ENCODE measurements at regions not wholly inside any gene's neighbourhood (a gene's known extent, or its start where the extent isn't known, plus 50 kb on each side); places are given as distances from the start of the nearest gene placed in this dataset.

- no peak overlapping the region for H3K27ac ChIP-seq
- no peaks in the 10 kb centered on the region for H3K36me3 ChIP-seq
- intact Hi-C loops (cut with DNase I; ENCODE audit: low total_unique reads): no loop called here
- no peak for DNase-seq
- no peaks in the 10 kb centered on the region for H3K4me1 ChIP-seq
- H3K27me3 ChIP-seq: no peaks in the 10 kb centered on the region
- no peaks in the 10 kb centered on the region for H3K9me3 ChIP-seq
- no peak overlapping the region for H3K4me3 ChIP-seq
- TF ChIP-seq CTCF (IDR thresholded peaks at IDR 0.05) (no peak), POLR2A (IDR thresholded peaks at IDR 0.05) (no peak)
Measured at GRCh38 chr9:120212853-120213200, 367.1 kb downstream of the CDK5RAP2 start.

DNA sequence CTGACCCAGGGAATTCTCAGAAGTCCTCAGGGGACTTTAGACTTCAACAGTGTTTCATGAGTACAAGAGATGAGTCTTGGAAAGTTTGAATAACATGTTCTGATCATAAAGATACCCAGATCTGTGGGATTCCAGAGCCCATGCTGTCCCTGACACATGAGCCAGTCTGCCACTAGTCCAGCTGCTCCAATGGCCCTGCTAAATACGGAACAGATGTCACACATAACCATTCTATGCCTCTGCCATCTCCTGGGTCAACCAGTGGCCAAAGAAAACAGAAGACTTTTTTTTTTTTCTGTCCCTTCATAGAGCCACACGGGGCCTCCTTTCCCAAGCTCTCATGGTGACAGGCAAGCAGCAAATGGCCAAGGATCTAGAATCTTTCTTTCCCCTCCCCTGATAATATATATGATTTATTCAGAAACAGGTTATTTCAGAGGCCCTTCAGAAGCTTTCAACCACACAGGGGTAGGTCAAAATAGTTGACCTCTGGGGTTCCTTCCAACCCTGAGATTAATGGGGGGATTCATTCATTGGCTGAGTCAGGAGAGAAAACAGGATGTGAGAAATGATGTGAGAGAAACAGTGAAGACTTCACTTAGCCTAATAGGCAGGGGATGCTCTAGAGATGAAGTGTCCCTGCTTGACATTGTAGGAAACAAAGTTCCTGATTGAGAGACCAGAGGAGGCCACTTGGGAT is 367.7 kb downstream of the CDK5RAP2 start:
- no peaks in the 10 kb centered on the region for H3K27me3 ChIP-seq
- TF ChIP-seq CTCF (IDR thresholded peaks at IDR 0.05): no peak
- TF ChIP-seq POLR2A (IDR thresholded peaks at IDR 0.05): no peak
- no peaks in the 10 kb centered on the region for H3K36me3 ChIP-seq
- intact Hi-C loops (cut with DNase I; ENCODE audit: low total_unique reads): no loop called here
- no peak for DNase-seq
- no peak overlapping the region for H3K4me3 ChIP-seq
- no peaks in the 10 kb centered on the region for H3K9me3 ChIP-seq
- H3K4me1 ChIP-seq: no peaks in the 10 kb centered on the region
- no peak overlapping the region for H3K27ac ChIP-seq

DNA sequence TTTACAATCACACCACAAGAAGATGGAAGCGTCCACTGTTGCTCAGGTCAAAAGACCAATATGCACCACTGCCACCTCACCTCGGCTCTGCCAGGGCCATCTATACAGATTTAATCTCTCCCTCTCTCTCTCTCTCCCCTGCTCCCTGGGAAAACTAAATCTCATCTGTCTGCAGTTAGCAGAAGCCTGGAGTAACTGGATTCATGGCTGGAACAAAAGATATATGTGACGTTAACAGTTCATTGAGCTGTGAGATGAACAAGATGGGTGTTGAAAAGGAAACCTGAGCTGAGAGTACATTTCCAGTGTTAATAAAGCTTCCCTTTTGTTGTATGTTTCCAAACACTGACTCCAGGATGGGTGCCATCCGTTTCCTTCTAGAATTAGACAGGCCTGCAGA is 369.7 kb downstream of the CDK5RAP2 start:
- Histone ChIP-seq H3K9me3 (no peaks in the 10 kb centered on the region), H3K27ac (no peak overlapping the region), H3K4me3 (no peak overlapping the region), H3K27me3 (no peaks in the 10 kb centered on the region), H3K36me3 (no peaks in the 10 kb centered on the region), H3K4me1 (no peaks in the 10 kb centered on the region)
- intact Hi-C loops (cut with DNase I; ENCODE audit: low total_unique reads): no loop called here
- DNase-seq: no peak
- no peak for TF ChIP-seq POLR2A (IDR thresholded peaks at IDR 0.05)

- TF ChIP-seq POLR2A (IDR thresholded peaks at IDR 0.05) (no peak), CTCF (IDR thresholded peaks at IDR 0.05) (no peak)
- intact Hi-C loops (cut with DNase I; ENCODE audit: low total_unique reads): no loop called here
- no peak overlapping the region for H3K27ac ChIP-seq
- H3K4me1 ChIP-seq: no peaks in the 10 kb centered on the region
- H3K36me3 ChIP-seq: no peaks in the 10 kb centered on the region
- no peaks in the 10 kb centered on the region for H3K27me3 ChIP-seq
- no peaks in the 10 kb centered on the region for H3K9me3 ChIP-seq
- DNase-seq: no peak
- H3K4me3 ChIP-seq: no peak overlapping the region
Measured at GRCh38 chr9:120202856-120203654, 376.9 kb downstream of the CDK5RAP2 start.

- Histone ChIP-seq H3K27ac (no peak overlapping the region), H3K36me3 (no peaks in the 10 kb centered on the region), H3K9me3 (no peaks in the 10 kb centered on the region), H3K27me3 (no peaks in the 10 kb centered on the region), H3K4me3 (no peak overlapping the region), H3K4me1 (no peaks in the 10 kb centered on the region)
- TF ChIP-seq POLR2A (IDR thresholded peaks at IDR 0.05) (no peak), CTCF (IDR thresholded peaks at IDR 0.05) (no peak)
- intact Hi-C loops (cut with DNase I; ENCODE audit: low total_unique reads): no loop called here
- no peak for DNase-seq
Measured at GRCh38 chr9:120198027-120198426, 381.9 kb downstream of the CDK5RAP2 start.

Measured in uterus (tissue), 3 donors.